RPMI8226 (cell line): ENCODE measurements at regions not wholly inside any gene's neighbourhood (a gene's known extent, or its start where the extent isn't known, plus 50 kb on each side); places are given as distances from the start of the nearest gene placed in this dataset.
A peak's percentile ranks its signal among the peaks of the same experiment; 100 is the strongest.

Experiments used
- DNase-seq: peaks from one replicate; pipeline ENCODE4 v3.0.0-alpha.2; 2015

- DNase-seq, result no peak
Measured at GRCh38 chr1:187456446-187456845, 627.7 kb downstream of the PLA2G4A start.

GRCh38 chr1:187460093-187460492, 631.3 kb downstream of the PLA2G4A start:
- no peak for DNase-seq

- DNase-seq, result no peak
Measured at GRCh38 chr1:187464320-187464719, 635.6 kb downstream of the PLA2G4A start.

- no peak for DNase-seq
Measured at GRCh38 chr1:187465441-187465840, 636.7 kb downstream of the PLA2G4A start.

GRCh38 chr1:187469836-187470235, 641.1 kb downstream of the PLA2G4A start:
- DNase-seq, result no peak

GRCh38 chr1:187471555-187471954, 642.8 kb downstream of the PLA2G4A start:
- no peak for DNase-seq

GRCh38 chr1:187474336-187474735, 645.6 kb downstream of the PLA2G4A start:
- DNase-seq, result no peak

- DNase-seq, result peak; percentile 9
Measured at GRCh38 chr1:187476671-187477070, 647.9 kb downstream of the PLA2G4A start.

GRCh38 chr1:187477103-187477502, 648.4 kb downstream of the PLA2G4A start:
- DNase-seq, result no peak

- no peak for DNase-seq
Measured at GRCh38 chr1:187477535-187477934, 648.8 kb downstream of the PLA2G4A start.

- DNase-seq, result no peak
Measured at GRCh38 chr1:187481581-187482148, 652.9 kb downstream of the PLA2G4A start.

- DNase-seq, result no peak
Measured at GRCh38 chr1:187490266-187490665, 661.5 kb downstream of the PLA2G4A start.

- DNase-seq, result no peak
Measured at GRCh38 chr1:187491082-187491720, 662.5 kb downstream of the PLA2G4A start.

GRCh38 chr1:187498028-187498427, 669.3 kb downstream of the PLA2G4A start:
- no peak for DNase-seq

GRCh38 chr1:187504779-187505178, 676.0 kb downstream of the PLA2G4A start:
- DNase-seq, result no peak

GRCh38 chr1:187509091-187509490, 680.3 kb downstream of the PLA2G4A start:
- no peak for DNase-seq

GRCh38 chr1:187513190-187513589, 684.4 kb downstream of the PLA2G4A start:
- DNase-seq, result peak; percentile 9

- no peak for DNase-seq
Measured at GRCh38 chr1:187514110-187514509, 685.4 kb downstream of the PLA2G4A start.

GRCh38 chr1:187516874-187517273, 688.1 kb downstream of the PLA2G4A start:
- DNase-seq, result no peak

- no peak for DNase-seq
Measured at GRCh38 chr1:187517546-187517945, 688.8 kb downstream of the PLA2G4A start.

GRCh38 chr1:187527346-187527745, 698.6 kb downstream of the PLA2G4A start:
- DNase-seq, result no peak

- no peak for DNase-seq
Measured at GRCh38 chr1:187537936-187538335, 709.2 kb downstream of the PLA2G4A start.

GRCh38 chr1:187549540-187549939, 720.8 kb downstream of the PLA2G4A start:
- DNase-seq, result no peak

- no peak for DNase-seq
Measured at GRCh38 chr1:187551061-187551460, 722.3 kb downstream of the PLA2G4A start.

- no peak for DNase-seq
Measured at GRCh38 chr1:187563191-187563590, 734.4 kb downstream of the PLA2G4A start.
